ENCODE measurements at regions not wholly inside any gene's neighbourhood (a gene's known extent, or its start where the extent isn't known, plus 50 kb on each side); places are given as distances from the start of the nearest gene placed in this dataset.

GRCh38 chr2:120448961-120449810, 103.2 kb downstream of the INHBB start (continued):
- no peak for TF ChIP-seq KLF9 (tag by site-specific recombination; IDR thresholded peaks at IDR 0.05; ENCODE audit: low read depth)
- no peak for TF ChIP-seq ZNF704 (tag by site-specific recombination; IDR thresholded peaks at IDR 0.05)
- no peak for TF ChIP-seq BCL11B (tag by site-specific recombination; IDR thresholded peaks at IDR 0.05; ENCODE audit: low read depth)
- TF ChIP-seq ZBTB8A (tag by site-specific recombination; IDR thresholded peaks at IDR 0.05): no peak
- TF ChIP-seq GLIS1 (tag by site-specific recombination; IDR thresholded peaks at IDR 0.05): peak; percentile 75
- TF ChIP-seq ZNF24 (tag by site-specific recombination; IDR thresholded peaks at IDR 0.05): no peak
- TF ChIP-seq SP2 (tag by site-specific recombination; IDR thresholded peaks at IDR 0.05): no peak
- no peak for TF ChIP-seq ZNF423 (tag by site-specific recombination; IDR thresholded peaks at IDR 0.05)
- no peak for TF ChIP-seq ZFP69B (tag by site-specific recombination; IDR thresholded peaks at IDR 0.05)
- TF ChIP-seq ZNF449 (tag by site-specific recombination; IDR thresholded peaks at IDR 0.05): no peak
- no peak for TF ChIP-seq ZNF184 (tag by site-specific recombination; IDR thresholded peaks at IDR 0.05)
- no peak for TF ChIP-seq HOXC10 (CRISPR knock-in tag; IDR thresholded peaks at IDR 0.05)
- no peak for TF ChIP-seq PRDM4 (tag by site-specific recombination; IDR thresholded peaks at IDR 0.05)
- peak; percentile 74; the same call in 1 of the 2 replicates for TF ChIP-seq EGR2 (tag by site-specific recombination; IDR thresholded peaks at IDR 0.05; ENCODE audit: low read depth)
- TF ChIP-seq ZNF37A (tag by site-specific recombination; IDR thresholded peaks at IDR 0.05): no peak
- peak; percentile 75 for TF ChIP-seq ZFHX2 (tag by site-specific recombination; conservative IDR thresholded peaks at IDR 0.05)
- no peak for TF ChIP-seq ZNF121 (tag by site-specific recombination; IDR thresholded peaks at IDR 0.05)
- TF ChIP-seq ZIC2 (tag by site-specific recombination; IDR thresholded peaks at IDR 0.05): 0 out of 2 replicates have a peak, but pooled peaks have one; percentile 20
- TF ChIP-seq ZNF2 (tag by site-specific recombination; IDR thresholded peaks at IDR 0.05): no peak
- TF ChIP-seq SP3 (tag by site-specific recombination; IDR thresholded peaks at IDR 0.05): no peak

- Histone ChIP-seq H3K9me3 (ENCODE audit: control insufficient read depth, insufficient read depth, low read depth, low read length) (no peaks in the 10 kb centered on the region), H3K27ac (ENCODE audit: extremely low read depth, low read depth, low read length) (no peak overlapping the region), H3K36me3 (ENCODE audit: control insufficient read depth in 2 of 2, insufficient read depth in 1 of 2, low read length in 2 of 2) (no peaks in the 10 kb centered on the region), H3K4me1 (ENCODE audit: control insufficient read depth, insufficient read depth, low read length) (no peaks in the 10 kb centered on the region), H3K4me3 (ENCODE audit: low read depth, low read length) (no peak overlapping the region)
- POLR2A ChIA-PET: no interaction called here
- TF ChIP-seq ZFP37 (tag by site-specific recombination; IDR thresholded peaks at IDR 0.05): no peak
- TF ChIP-seq HOXC10 (CRISPR knock-in tag; IDR thresholded peaks at IDR 0.05): no peak
- TF ChIP-seq ZNF211 (tag by site-specific recombination; IDR thresholded peaks at IDR 0.05; ENCODE audit: low read depth): no peak
- TF ChIP-seq KLF7 (tag by site-specific recombination; IDR thresholded peaks at IDR 0.05; ENCODE audit: borderline replicate concordance): no peak
- TF ChIP-seq ZNF692 (tag by site-specific recombination; IDR thresholded peaks at IDR 0.05): no peak
- no peak for TF ChIP-seq EGR2 (tag by site-specific recombination; IDR thresholded peaks at IDR 0.05; ENCODE audit: low read depth)
- no peak for TF ChIP-seq ZNF558 (tag by site-specific recombination; IDR thresholded peaks at IDR 0.05)
- CTCF ChIA-PET: interaction anchor here (1.2 kb wide), 1 partner anchor 13 kb away, joined by 3 read pairs; no protein-coding TSS in a partner anchor
Measured at GRCh38 chr2:120450196-120450820, 104.4 kb downstream of the INHBB start.
